ENCODE measurements at regions not wholly inside any gene's neighbourhood (a gene's known extent, or its start where the extent isn't known, plus 50 kb on each side); places are given as distances from the start of the nearest gene placed in this dataset.

GRCh38 chr18:14930576-14930975, 182.6 kb downstream of the ANKRD30B start:
- no peak overlapping the region for H3K9ac ChIP-seq (ENCODE audit: low read depth, low read length, poor library complexity)
- no peak overlapping the region for H3K23ac ChIP-seq (ENCODE audit: low read depth, low read length, poor library complexity)
- H2BK15ac ChIP-seq (ENCODE audit: low read length), result no peak overlapping the region
- no peak overlapping the region for H2BK12ac ChIP-seq (ENCODE audit: low read length)
- no peak overlapping the region for H4K91ac ChIP-seq (ENCODE audit: low read depth, low read length, poor library complexity)
- H3K79me1 ChIP-seq (ENCODE audit: low read depth, low read length), result no peaks in the 10 kb centered on the region
- no peak overlapping the region for H2AK5ac ChIP-seq (ENCODE audit: low read depth, low read length)
- no peak overlapping the region for H3K18ac ChIP-seq (ENCODE audit: low read length)
- H2AFZ ChIP-seq (ENCODE audit: low read length), result no peak overlapping the region
- peaks cover 0 to 46% of the 10 kb centered on the region in 2 donors for H3K9me3 ChIP-seq (replicated peaks in 1 of 2; ENCODE audit: control insufficient read depth in 2 of 2, insufficient read depth in 1 of 2, low read depth in 1 of 2, low read length in 2 of 2)
- no peak overlapping the region for H2BK5ac ChIP-seq (ENCODE audit: low read length)
- no peak for DNase-seq (ENCODE audit: low spot score)
- no peaks in the 10 kb centered on the region for H3K4me1 ChIP-seq (ENCODE audit: control insufficient read depth in 2 of 2, insufficient read depth in 1 of 2, low read depth in 1 of 2, low read length in 2 of 2)
- H2BK120ac ChIP-seq (ENCODE audit: low read depth, low read length), result no peak overlapping the region
- no peak overlapping the region for H3K14ac ChIP-seq (ENCODE audit: low read length)
- no peak overlapping the region for H3K4ac ChIP-seq (ENCODE audit: low read length)
- H3K36me3 ChIP-seq (replicated peaks in 1 of 2; ENCODE audit: control insufficient read depth in 2 of 2, insufficient read depth in 2 of 2, low read length in 2 of 2), result no peaks in the 10 kb centered on the region
- no peak overlapping the region for H3K4me3 ChIP-seq (ENCODE audit: low read length in 2 of 2)
- H3K27me3 ChIP-seq (ENCODE audit: control insufficient read depth in 3 of 3, insufficient read depth in 3 of 3, low read depth in 1 of 3, low read length in 3 of 3), result no peaks in the 10 kb centered on the region
- no peak overlapping the region for H3K27ac ChIP-seq (replicated peaks; ENCODE audit: low read length)
- no CpG with 5 or more reads among the region's 2 CpGs for WGBS, 2 donors (ENCODE audit: extremely low coverage in 2 of 2, insufficient read length in 2 of 2, insufficient replicate concordance in 1 of 2)
- no peak overlapping the region for H4K8ac ChIP-seq (ENCODE audit: low read depth, low read length)
- no peak overlapping the region for H3K4me2 ChIP-seq (ENCODE audit: insufficient read depth, low read length, poor library complexity, severe bottlenecking)

GRCh38 chr18:14933049-14933851, 185.3 kb downstream of the ANKRD30B start:
- Histone ChIP-seq H3K27me3 (ENCODE audit: control insufficient read depth in 3 of 3, insufficient read depth in 3 of 3, low read depth in 1 of 3, low read length in 3 of 3) (no peaks in the 10 kb centered on the region), H3K4me3 (ENCODE audit: low read length in 2 of 2) (no peak overlapping the region), H3K4me2 (ENCODE audit: insufficient read depth, low read length, poor library complexity, severe bottlenecking) (no peak overlapping the region), H3K23ac (ENCODE audit: low read depth, low read length, poor library complexity) (no peak overlapping the region), H3K14ac (ENCODE audit: low read length) (no peak overlapping the region), H3K4me1 (ENCODE audit: control insufficient read depth in 2 of 2, insufficient read depth in 1 of 2, low read depth in 1 of 2, low read length in 2 of 2) (no peaks in the 10 kb centered on the region), H2BK12ac (ENCODE audit: low read length) (no peak overlapping the region), H3K9me3 (replicated peaks in 1 of 2; ENCODE audit: control insufficient read depth in 2 of 2, insufficient read depth in 1 of 2, low read depth in 1 of 2, low read length in 2 of 2) (peaks cover 0 to 46% of the 10 kb centered on the region in 2 donors), H2AK5ac (ENCODE audit: low read depth, low read length) (no peak overlapping the region), H2BK15ac (ENCODE audit: low read length) (no peak overlapping the region), H2BK120ac (ENCODE audit: low read depth, low read length) (no peak overlapping the region), H2BK5ac (ENCODE audit: low read length) (no peak overlapping the region), H4K8ac (ENCODE audit: low read depth, low read length) (no peak overlapping the region), H4K91ac (ENCODE audit: low read depth, low read length, poor library complexity) (no peak overlapping the region), H3K36me3 (replicated peaks in 1 of 2; ENCODE audit: control insufficient read depth in 2 of 2, insufficient read depth in 2 of 2, low read length in 2 of 2) (no peaks in the 10 kb centered on the region), H3K18ac (ENCODE audit: low read length) (no peak overlapping the region), H3K4ac (ENCODE audit: low read length) (no peak overlapping the region), H3K9ac (ENCODE audit: low read depth, low read length, poor library complexity) (no peak overlapping the region), H2AFZ (ENCODE audit: low read length) (no peak overlapping the region), H3K79me1 (ENCODE audit: low read depth, low read length) (no peaks in the 10 kb centered on the region), H3K27ac (replicated peaks; ENCODE audit: low read length) (no peak overlapping the region)
- DNase-seq (ENCODE audit: low spot score), result no peak
- WGBS, 2 donors (ENCODE audit: extremely low coverage in 2 of 2, insufficient read length in 2 of 2, insufficient replicate concordance in 1 of 2), result no CpG with 5 or more reads among the region's 12 CpGs

- WGBS, 2 donors (ENCODE audit: extremely low coverage in 2 of 2, insufficient read length in 2 of 2, insufficient replicate concordance in 1 of 2), result no CpG with 5 or more reads among the region's 10 CpGs
- H3K4me1 ChIP-seq (ENCODE audit: control insufficient read depth in 2 of 2, insufficient read depth in 1 of 2, low read depth in 1 of 2, low read length in 2 of 2), result no peaks in the 10 kb centered on the region
- no peaks in the 10 kb centered on the region for H3K79me1 ChIP-seq (ENCODE audit: low read depth, low read length)
- H3K36me3 ChIP-seq (replicated peaks in 1 of 2; ENCODE audit: control insufficient read depth in 2 of 2, insufficient read depth in 2 of 2, low read length in 2 of 2), result no peaks in the 10 kb centered on the region
- peaks cover 0 to 44% of the 10 kb centered on the region in 2 donors for H3K9me3 ChIP-seq (replicated peaks in 1 of 2; ENCODE audit: control insufficient read depth in 2 of 2, insufficient read depth in 1 of 2, low read depth in 1 of 2, low read length in 2 of 2)
- H3K4ac ChIP-seq (ENCODE audit: low read length), result no peak overlapping the region
- no peak overlapping the region for H3K18ac ChIP-seq (ENCODE audit: low read length)
- no peak overlapping the region for H2AFZ ChIP-seq (ENCODE audit: low read length)
- H4K91ac ChIP-seq (ENCODE audit: low read depth, low read length, poor library complexity), result no peak overlapping the region
- no peak overlapping the region for H2BK12ac ChIP-seq (ENCODE audit: low read length)
- H3K4me2 ChIP-seq (ENCODE audit: insufficient read depth, low read length, poor library complexity, severe bottlenecking), result no peak overlapping the region
- no peak overlapping the region for H3K14ac ChIP-seq (ENCODE audit: low read length)
- no peak for DNase-seq (ENCODE audit: low spot score)
- peak overlapping the region; percentile 46 for H3K23ac ChIP-seq (ENCODE audit: low read depth, low read length, poor library complexity)
- H3K27me3 ChIP-seq (ENCODE audit: control insufficient read depth in 3 of 3, insufficient read depth in 3 of 3, low read depth in 1 of 3, low read length in 3 of 3), result no peaks in the 10 kb centered on the region
- no peak overlapping the region for H4K8ac ChIP-seq (ENCODE audit: low read depth, low read length)
- H2BK15ac ChIP-seq (ENCODE audit: low read length), result no peak overlapping the region
- no peak overlapping the region for H3K4me3 ChIP-seq (ENCODE audit: low read length in 2 of 2)
- no peak overlapping the region for H3K27ac ChIP-seq (replicated peaks; ENCODE audit: low read length)
- no peak overlapping the region for H3K9ac ChIP-seq (ENCODE audit: low read depth, low read length, poor library complexity)
- no peak overlapping the region for H2BK120ac ChIP-seq (ENCODE audit: low read depth, low read length)
- H2AK5ac ChIP-seq (ENCODE audit: low read depth, low read length), result no peak overlapping the region
- H2BK5ac ChIP-seq (ENCODE audit: low read length), result no peak overlapping the region
Observed at GRCh38 chr18:14933964-14934363, 186.0 kb downstream of the ANKRD30B start.

- H3K36me3 ChIP-seq (replicated peaks in 1 of 2; ENCODE audit: control insufficient read depth in 2 of 2, insufficient read depth in 2 of 2, low read length in 2 of 2), result no peaks in the 10 kb centered on the region
- H2BK5ac ChIP-seq (ENCODE audit: low read length), result no peak overlapping the region
- no peak overlapping the region for H3K4ac ChIP-seq (ENCODE audit: low read length)
- H3K27ac ChIP-seq (replicated peaks; ENCODE audit: low read length), result no peak overlapping the region
- H2BK120ac ChIP-seq (ENCODE audit: low read depth, low read length), result no peak overlapping the region
- WGBS, 2 donors (ENCODE audit: extremely low coverage in 2 of 2, insufficient read length in 2 of 2, insufficient replicate concordance in 1 of 2), result no CpG with 5 or more reads among the region's 3 CpGs
- no peak overlapping the region for H4K91ac ChIP-seq (ENCODE audit: low read depth, low read length, poor library complexity)
- no peak overlapping the region for H2BK15ac ChIP-seq (ENCODE audit: low read length)
- no peak for DNase-seq (ENCODE audit: low spot score)
- no peak overlapping the region for H3K23ac ChIP-seq (ENCODE audit: low read depth, low read length, poor library complexity)
- H3K27me3 ChIP-seq (ENCODE audit: control insufficient read depth in 3 of 3, insufficient read depth in 3 of 3, low read depth in 1 of 3, low read length in 3 of 3), result no peaks in the 10 kb centered on the region
- no peak overlapping the region for H3K4me2 ChIP-seq (ENCODE audit: insufficient read depth, low read length, poor library complexity, severe bottlenecking)
- H3K9ac ChIP-seq (ENCODE audit: low read depth, low read length, poor library complexity), result no peak overlapping the region
- no peak overlapping the region for H3K14ac ChIP-seq (ENCODE audit: low read length)
- no peak overlapping the region for H3K18ac ChIP-seq (ENCODE audit: low read length)
- H3K4me1 ChIP-seq (ENCODE audit: control insufficient read depth in 2 of 2, insufficient read depth in 1 of 2, low read depth in 1 of 2, low read length in 2 of 2), result no peaks in the 10 kb centered on the region
- H3K9me3 ChIP-seq (replicated peaks in 1 of 2; ENCODE audit: control insufficient read depth in 2 of 2, insufficient read depth in 1 of 2, low read depth in 1 of 2, low read length in 2 of 2), result peaks cover 0 to 45% of the 10 kb centered on the region in 2 donors
- no peaks in the 10 kb centered on the region for H3K79me1 ChIP-seq (ENCODE audit: low read depth, low read length)
- no peak overlapping the region for H2BK12ac ChIP-seq (ENCODE audit: low read length)
- no peak overlapping the region for H2AK5ac ChIP-seq (ENCODE audit: low read depth, low read length)
- no peak overlapping the region for H2AFZ ChIP-seq (ENCODE audit: low read length)
- H3K4me3 ChIP-seq (ENCODE audit: low read length in 2 of 2), result peak overlapping the region in 1 of 2 donors; percentile 57
- H4K8ac ChIP-seq (ENCODE audit: low read depth, low read length), result no peak overlapping the region
Observed at GRCh38 chr18:14935210-14935609, 187.2 kb downstream of the ANKRD30B start.

All from neuronal stem cell (in vitro differentiated cells).